ENCODE measurements at regions not wholly inside any gene's neighbourhood (a gene's known extent, or its start where the extent isn't known, plus 50 kb on each side); places are given as distances from the start of the nearest gene placed in this dataset.
A peak's percentile ranks its signal among the peaks of the same experiment; 100 is the strongest.

DNA sequence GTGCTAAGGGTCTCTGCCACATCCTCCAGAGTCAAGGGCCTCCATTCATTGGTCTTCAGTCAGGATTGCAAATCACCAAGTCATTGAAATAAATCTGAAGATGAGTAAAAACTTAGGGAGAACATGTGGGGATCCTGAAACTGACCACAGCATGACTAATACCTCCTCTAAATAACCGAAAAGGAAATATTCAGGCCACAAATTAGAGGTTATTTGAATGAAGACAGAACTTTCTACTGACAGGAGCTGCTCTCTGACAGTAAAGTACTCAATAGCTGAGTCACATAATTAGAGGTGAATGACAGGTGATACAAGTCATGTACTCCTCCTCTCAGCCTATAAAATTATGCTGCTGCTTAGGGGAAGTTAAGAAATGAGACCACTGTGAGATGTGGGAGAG lies 240.2 kb upstream of the F9 start:
- DNase-seq (ENCODE audit: low read depth): peak; percentile 76

DNA sequence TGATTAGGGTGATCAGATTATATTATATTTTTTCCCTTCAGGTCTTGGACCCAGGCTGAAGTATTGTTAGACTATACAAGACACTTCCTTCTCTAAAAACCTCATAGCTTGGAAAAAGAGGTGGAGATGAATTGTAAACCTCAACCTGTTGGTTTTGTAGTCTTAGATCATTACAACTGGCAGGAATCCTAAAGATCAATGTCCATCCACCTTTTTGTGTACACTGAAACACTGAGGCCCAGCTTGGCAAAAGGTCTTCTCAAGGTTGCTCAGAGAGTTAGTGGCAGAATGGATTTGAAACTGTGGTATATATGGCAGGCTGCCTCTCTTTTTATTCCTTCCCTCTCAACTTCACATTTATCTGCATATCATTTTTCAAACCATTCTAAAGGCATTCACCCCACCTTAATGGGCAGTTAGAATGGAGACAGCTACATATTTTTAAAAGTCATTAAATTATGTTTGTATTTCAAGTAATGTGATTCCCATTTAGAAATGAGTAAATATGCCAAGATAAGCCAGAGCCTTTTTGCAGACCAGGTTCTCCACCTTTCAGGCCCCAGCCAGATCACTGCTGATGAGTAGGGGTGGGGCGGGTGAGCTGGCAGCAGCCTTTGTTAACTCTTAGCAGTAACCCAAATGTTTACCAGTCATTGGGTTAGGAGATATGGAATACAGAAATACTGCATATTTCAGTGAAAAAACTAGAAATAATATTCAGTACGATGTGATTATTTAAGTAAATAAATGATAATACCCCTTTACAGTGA lies 243.2 kb upstream of the F9 start:
- DNase-seq (ENCODE audit: low read depth): no peak

DNA sequence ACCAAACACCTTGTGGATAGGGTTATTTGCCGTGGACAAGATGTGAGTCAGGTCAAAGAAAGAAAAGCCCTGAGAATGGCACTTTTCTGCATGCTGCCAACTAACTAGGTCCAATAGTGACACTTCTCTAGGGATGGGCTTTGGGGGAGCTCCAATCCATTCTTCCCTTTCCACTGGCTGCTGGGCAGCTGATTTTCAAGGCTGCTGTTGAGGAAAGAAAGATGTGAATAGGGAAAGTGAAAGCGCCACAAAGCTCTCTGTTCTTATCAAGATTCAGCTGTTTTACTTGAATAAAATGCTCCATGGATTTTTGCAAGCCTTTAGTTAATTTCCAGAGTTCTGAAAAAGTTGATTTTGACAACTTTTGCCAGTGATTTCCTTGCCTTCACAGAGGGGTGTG lies 244.2 kb upstream of the F9 start:
- no peak for DNase-seq (ENCODE audit: low read depth)

DNA sequence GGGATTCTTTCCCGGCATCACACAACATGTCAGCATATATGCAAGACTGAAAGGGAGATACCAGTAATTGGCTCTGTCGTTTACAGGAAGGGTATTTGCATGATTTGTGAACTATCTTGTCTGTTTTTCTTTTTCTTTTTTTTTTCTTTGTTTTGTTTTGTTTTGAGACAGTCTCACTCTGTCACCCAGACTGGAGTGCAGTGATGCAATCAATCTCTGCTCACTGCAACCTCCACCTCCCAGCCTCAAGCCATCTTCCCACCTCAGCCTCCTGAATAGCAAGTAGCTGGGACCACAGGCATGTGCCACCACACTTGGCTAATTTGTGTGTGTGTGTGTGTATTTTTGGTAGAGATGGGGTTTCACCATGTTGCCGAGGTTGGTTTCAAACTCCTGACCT lies 262.7 kb upstream of the F9 start:
- no peak for DNase-seq (ENCODE audit: low read depth)

DNA sequence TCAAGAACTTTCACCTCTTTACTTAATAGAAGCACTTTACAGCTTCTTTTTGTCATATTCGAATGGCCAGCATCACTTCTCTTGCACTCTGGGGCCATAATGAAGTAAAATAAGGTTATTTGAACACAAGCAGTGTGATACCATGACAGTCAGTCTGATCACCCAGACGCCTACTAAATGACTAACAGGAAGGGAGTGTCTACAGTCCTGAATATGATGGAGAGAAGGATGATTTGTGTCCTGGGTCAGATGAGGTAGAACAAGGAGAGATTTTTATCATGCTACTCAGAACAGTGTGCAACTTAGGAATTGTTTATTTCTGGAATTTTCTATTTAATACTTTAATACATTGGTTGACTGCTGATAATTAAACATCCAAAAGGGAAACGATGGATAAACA lies 284.2 kb upstream of the F9 start:
- peak; percentile 11 for DNase-seq (ENCODE audit: low read depth)

DNA sequence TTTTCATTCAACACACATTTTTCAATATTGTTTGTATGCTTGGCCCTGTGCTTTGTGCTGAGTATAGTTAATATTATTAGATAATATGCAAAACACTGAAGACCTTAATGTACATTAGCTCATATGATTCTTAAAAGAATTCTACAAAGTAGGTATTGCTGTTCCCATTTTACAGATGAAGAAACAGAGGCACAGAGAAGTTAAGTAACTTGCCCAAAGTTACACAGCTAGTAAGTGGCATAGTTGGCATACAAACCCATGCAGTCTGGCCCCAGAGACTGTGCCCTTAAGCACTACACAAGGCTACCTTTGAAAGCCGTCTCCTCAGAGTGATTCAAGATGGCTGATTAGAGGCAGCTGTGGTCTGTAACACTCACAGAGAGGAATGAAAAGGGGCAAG lies 293.4 kb upstream of the F9 start:
- no peak for DNase-seq (ENCODE audit: low read depth)

DNA sequence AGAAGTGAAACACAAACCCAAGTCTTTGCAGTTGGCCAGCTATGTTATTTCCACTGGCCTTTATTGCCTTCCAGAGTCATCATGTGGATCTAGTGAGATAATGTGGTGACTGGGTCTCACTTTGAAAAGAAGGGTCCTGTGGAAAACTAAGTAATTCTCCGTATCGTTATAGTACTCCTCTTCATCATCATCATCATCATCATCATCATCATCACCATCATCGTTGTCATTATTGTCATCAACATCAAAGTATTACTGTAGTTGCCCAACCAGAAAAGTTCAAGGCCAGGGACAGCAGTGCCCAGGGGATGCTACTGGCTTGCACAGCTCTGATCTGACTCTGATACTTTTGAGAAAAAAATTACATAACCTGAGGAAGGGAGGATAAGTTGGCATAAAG lies 295.6 kb upstream of the F9 start:
- DNase-seq (ENCODE audit: low read depth): no peak

DNA sequence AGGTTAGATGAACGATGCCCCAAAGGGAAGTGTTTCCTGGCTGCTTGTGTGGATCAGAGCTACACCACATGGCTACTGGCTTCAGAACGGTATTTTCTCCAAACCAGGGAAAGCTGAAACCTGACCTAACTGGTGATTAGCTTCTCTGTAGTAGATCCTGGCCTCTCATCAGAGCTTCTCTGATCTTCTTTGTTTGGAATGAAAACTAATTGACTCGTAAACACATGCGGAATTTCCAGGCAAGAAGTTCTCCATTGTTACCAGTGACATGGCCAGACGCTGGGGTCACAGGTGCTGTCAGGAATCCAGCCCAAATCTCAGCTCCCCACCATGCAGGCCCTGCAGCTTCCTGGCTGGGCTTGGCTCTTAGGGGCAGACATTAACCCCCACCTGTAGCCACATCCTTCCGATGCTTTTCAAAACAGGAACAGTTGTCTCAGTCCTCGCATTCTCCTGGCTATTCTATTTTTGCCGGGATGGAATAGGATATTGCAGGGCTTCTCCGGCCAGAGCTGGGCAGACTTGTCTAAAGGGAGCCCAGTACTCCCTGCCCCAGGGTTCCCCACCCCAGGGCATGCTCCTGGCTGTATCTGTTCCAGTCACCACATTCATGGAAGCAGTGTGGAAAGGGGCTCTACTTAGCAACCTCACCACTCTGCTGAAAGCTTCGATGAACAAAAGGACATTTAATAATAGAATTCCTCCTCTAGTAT lies 305.4 kb upstream of the F9 start:
- no peak for DNase-seq (ENCODE audit: low read depth)

DNA sequence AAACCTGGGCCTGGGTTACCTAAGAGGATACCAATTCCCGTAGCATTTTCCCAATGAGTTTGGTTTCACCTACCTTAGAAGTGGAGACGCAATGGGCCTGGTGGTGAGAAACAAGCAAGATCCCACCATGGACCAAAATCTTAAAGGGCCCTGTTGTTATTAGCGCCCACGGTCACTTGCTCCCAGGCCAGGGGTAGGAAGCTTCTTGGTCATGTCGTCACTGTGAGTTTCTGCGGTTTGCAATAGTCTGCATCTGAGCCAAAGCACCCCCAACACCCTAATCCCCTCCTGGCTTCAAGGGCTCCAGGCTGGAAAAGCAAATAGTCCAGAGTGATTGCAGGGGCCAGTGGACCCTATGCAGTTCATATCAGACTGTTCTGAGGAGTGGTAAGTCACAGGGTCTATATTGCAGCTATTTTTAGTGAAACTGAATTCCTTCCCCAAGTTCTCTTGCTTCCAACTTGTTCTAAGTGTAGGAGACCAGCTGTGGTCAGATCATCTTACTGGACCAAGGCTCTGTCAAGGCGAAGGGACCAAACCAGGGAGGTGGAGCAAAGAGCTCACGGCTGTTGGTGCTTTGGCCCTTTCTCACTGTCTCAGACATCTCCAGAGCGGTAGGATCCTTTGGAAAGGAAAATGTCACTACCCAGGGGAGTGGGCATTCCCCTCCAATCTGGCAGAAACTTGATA lies 307.9 kb upstream of the F9 start:
- no peak for DNase-seq (ENCODE audit: low read depth)

DNA sequence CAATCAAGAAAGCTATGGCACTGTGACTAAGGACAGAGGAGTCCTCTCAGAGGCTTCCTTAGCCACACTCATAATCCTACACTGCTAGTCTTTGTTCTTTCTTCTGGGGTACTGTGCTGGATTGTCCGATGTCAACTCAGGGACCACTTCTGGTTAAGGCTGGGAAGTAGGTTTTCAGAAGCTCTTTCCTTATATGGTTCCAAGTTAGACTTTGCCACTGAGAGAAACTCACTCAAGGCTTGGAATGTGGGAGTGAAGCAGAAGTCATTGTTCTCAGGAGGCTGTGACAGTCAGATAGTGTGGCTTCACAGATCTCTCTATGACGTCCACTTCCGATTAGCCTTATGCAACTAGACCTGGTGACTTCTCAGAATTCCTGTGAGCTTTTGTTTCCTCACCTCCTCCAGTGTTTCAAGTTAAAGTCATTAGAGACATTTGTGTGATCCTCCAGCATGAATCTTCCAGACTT lies 317.3 kb upstream of the F9 start:
- no peak for DNase-seq (ENCODE audit: low read depth)

DNA sequence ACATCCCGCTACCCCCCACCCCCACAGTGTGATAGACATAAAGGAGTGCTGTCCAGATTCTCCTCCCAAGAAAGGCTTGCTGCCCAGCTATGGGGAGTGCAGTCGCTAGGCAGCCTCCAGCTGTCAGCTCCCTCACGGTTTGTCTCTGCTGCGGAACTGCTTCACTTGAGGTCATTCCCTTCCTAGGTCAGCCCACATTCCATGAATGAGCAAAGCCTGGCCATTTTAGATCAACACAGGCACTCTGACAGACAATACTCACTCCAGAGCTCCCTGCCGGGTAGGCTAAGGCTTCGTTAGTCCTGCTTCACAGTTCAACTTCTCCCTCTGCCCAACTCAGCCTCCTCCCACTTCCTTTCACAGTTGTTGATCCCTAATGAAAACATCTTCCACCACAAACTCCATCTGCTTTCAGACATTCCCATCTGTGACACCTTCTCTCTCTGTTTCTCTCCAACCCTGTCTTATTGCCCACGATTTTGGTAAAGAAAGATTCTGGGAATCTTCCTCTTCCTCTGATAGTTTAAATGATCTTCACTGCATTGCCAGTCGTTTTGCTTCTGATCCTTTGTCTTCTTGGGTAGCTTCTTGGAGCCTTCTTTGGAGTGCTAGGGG lies 318.9 kb upstream of the F9 start:
- peak; percentile 30 for DNase-seq (ENCODE audit: low read depth)

DNA sequence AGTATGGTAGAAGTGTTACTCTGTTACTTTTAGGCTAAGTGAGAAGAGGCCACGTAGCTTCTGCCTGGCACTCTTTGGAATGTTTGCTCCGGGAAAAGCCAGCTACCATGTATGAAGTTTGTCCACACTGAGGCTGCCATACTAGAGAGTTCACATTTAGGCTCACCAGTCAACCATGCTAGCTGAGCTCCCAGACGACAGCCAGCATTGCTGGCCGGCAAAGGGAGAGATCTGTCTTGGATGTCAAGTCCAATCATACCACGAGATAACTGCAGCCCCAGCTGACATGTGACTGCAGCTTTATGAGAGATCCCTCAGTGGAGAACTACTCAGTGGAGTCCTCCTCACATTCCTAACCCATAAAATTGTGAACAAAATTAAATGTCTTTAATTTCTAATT lies 321.2 kb upstream of the F9 start:
- DNase-seq (ENCODE audit: low read depth): no peak

DNA sequence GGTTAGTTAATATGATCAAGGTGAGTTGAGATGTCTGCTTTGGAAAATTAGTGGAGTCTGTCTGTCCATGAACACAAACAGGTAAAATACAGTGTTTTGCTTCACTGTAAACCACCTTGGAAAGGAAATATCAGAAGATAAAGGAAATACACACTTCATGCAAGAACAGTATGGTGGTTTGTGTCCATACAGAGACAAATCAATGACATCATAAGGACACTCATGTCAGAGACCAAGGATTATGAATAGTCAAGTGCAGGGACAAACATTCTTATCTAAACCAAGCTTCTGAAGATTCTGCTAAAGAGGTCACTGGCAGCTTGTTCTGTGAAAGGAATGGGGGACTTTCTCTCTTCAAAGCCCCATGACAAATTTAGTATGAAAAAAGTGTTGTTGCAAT lies 322.9 kb upstream of the F9 start:
- no peak for DNase-seq (ENCODE audit: low read depth)

DNA sequence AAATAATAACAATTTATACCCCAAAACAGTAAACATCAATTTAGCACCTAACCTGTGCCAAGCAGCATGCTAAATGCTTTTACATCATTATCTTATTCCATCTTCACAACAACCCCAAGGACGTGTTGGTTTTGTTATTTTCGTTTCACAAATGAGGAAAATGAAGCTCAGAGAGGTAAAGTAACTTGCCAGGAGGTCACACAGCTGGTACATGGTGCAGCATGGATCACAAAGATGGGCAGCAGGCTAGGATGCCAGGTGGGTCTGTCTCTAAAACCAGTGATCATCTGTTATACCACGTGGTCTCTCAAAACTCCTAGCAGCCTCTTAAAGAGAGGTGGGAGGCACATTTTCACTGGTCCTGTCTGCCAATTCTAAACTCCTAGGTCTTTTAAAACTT lies 323.6 kb upstream of the F9 start:
- DNase-seq (ENCODE audit: low read depth): no peak

DNA sequence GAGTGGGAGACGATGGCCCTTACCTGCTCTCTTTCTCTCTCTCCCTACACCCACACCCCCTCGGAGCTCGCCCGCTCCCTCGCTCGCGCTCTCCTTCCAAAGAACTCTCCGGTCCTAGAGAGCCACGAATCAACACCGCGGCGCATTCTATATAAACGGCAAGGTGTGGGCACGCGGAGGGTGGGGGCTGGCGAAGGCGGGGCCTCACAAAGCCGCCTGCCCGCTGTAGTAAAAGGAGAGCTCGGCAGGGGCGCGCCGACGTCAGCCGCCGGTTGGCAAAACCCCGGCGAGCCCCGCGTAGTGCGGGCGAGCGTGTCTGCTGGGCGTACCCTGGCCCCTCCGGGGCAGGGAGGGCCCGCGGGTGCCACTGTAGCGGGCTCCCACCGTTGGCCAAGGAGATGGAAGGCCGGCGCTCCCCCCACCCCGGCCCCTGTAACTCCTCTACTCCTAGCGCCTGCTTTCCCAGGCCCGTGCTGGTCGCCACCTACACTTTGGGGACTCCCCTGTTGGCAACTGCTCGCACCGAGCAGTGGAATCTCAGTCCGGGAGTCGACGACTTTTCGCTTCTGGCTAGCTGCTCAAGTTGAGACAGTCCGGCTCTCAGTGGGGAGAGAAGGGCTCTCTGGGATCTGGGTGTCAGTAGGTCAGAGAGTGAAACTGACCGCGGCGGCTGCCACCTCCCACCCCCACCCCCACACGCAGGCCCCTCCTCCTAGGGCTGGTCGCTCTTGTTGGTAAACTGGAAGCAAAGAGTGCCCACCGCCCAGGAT lies 325.5 kb upstream of the F9 start:
- peak; percentile 34 for DNase-seq (ENCODE audit: low read depth)

DNA sequence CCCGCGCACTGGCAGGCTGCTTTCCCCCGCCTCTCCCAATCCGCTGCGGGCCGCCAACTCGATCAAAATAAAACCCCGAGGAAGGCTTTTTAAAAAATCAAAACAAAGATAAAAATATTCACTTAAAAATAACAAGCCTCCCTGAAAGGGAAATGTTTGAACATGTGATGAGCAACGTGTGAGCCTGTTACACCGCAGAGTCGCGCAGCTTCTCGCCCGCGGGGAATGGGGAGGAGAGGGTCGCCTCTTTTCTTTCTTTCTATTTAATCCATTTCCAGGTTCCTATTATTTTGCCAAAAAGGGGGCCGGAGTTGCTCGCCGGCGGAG lies 326.0 kb upstream of the F9 start:
- DNase-seq (ENCODE audit: low read depth): no peak

DNA sequence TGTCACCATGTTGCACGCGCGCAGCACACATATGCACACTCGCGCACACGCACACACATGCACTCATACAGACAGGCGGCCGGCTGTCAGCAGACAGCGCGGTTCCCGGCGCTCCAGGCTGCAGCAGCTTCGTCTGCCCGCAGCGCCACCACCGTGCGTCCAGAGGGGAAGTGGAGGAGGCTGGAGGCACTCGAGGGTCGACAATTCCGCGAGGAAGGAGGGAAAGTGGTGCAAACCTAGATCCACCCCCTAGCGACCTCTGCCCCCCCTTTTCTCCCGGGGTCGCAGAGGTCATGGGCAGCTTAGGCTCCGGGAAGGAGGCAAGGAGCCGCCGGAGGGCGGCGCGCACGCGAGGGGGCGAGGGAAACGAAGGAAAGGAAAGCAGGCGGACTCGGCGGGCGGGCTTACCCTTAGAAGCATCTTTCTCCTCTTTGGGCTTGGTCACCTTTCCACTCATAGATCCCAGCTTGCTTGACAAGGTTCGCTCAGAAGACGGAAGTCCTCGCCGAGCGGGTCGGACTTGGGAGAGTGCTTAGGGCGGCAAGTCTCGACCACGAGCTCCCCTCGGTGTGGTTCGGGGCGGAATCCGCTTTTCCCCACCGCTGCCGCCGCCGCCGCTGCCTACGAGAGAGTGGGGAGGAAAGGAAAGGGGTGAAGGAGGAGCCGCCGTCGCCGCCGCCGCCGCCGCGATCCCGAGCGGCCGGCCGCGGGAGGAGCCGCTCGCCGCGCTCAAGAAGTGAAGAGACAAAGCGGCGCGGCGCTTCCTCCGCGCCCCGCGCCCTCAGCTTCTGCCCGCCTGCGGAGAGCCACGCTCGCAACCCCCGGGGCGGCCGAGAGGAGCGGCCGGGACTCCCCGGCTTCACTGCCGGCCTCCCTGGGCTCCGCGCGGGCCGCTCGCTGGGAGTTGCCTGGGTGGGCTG lies 326.6 kb upstream of the F9 start:
- no peak for DNase-seq (ENCODE audit: low read depth)

DNA sequence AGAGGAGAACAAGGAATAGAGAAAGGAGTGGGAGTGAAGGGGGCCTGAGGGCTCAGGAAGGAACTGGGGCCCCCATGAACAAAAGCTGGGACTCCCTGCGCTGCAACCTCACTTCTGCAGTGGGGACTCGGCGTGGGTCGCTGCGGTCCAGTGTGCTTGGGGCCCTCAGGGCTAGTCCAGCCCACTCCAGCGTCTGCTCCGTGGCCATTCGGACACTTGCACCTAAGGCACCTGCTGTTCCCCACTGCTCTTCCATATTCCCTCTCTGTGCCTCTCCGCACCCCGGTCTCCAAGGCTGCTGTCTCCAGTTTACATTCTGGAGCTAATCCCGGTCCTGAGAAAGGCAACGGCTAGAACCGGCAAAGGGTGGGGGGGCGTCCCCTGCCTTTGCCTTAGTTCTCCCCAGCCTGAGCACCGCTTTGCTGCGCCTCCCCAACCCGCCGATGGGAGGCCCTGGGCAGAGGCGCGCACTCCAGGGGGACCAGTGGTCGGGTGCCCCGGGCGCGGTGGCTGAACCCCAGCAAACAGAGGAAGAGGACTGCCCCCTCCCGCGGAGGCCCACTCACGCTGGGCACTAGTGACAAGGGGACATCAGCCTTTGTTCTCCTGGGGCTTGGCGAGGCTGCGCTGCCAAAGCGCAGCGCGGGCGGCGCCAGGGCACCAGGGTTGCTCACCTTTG lies 327.7 kb upstream of the F9 start:
- DNase-seq (ENCODE audit: low read depth): no peak

DNA sequence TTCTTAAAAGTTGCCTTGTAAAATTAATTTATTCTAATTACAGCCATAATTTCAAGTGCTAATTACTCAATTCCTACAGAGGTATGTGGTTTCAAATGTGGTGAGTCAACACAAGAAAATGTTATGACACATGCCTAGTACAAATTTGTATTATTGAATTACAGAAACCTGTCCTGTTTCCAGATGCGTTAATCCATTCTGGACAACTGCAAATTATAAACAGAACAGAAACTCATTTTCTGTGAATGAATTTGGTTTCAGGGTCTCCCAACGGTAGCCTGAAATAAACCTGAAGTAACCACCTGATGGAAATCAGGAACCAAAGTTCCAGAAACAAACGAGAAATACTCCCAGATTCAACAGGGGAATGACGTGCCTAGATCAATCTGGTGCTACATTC lies 328.6 kb upstream of the F9 start:
- DNase-seq (ENCODE audit: low read depth): no peak

DNA sequence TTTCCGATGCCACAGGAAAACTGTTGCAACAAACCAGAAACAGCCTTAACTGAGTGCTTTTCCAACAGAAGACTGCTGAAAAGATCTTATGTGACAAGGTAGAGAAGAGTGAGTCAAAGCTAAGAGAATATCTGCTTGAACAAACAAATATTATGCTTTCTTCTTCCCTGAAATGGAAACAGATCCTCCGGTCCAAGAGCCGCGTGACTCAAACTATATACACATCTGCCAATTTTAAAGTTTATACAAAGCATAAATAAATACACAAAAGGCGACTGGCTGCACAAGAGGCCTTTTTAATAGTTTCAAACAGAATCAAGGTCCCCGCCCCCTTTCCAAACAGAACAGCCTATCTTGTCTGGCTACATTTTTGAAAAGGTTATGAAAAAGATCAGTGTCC lies 329.7 kb upstream of the F9 start:
- DNase-seq (ENCODE audit: low read depth): no peak

Measured in LHCN-M2 (cell line).